Endodermal cell (in vitro differentiated cells): ENCODE measurements at regions not wholly inside any gene's neighbourhood (a gene's known extent, or its start where the extent isn't known, plus 50 kb on each side); places are given as distances from the start of the nearest gene placed in this dataset.

ENCODE experiments used
- DNase-seq: peaks from one replicate; pipeline ENCODE4 v3.0.0-alpha.2; 2017
- H3K27ac ChIP-seq: 2 replicates; pipeline ENCODE4 v1.5.1; 2013; ENCODE audit warnings: mild to moderate bottlenecking, low read depth, low read length, moderate library complexity
- H3K27me3 ChIP-seq: 2 replicates; pipeline ENCODE4 v1.6.1; 2013; ENCODE audit warnings: mild to moderate bottlenecking, low read length, moderate library complexity; ENCODE audit not compliant: insufficient read depth, control insufficient read depth, poor library complexity, severe bottlenecking
- H3K36me3 ChIP-seq: 2 replicates; pipeline ENCODE4 v1.7.0; 2013; ENCODE audit warnings: mild to moderate bottlenecking, low read length, moderate library complexity; ENCODE audit not compliant: control insufficient read depth, insufficient read depth
- H3K4me1 ChIP-seq: one replicate; pipeline ENCODE4 v1.7.0; 2013; ENCODE audit warnings: low read length; ENCODE audit not compliant: control insufficient read depth, insufficient read depth
- H3K4me3 ChIP-seq: 2 replicates; pipeline ENCODE4 v1.5.1; 2013; ENCODE audit warnings: mild to moderate bottlenecking, low read length, moderate library complexity
- H3K9ac ChIP-seq: 2 replicates; pipeline ENCODE4 v1.6.1; 2013; ENCODE audit warnings: mild to moderate bottlenecking, low read length, moderate library complexity; ENCODE audit not compliant: poor library complexity, severe bottlenecking; ENCODE audit errors: extremely low read depth
- H3K9me3 ChIP-seq: 2 replicates; pipeline ENCODE4 v1.6.1; 2013; ENCODE audit warnings: mild to moderate bottlenecking, low read length, moderate library complexity; ENCODE audit not compliant: control insufficient read depth
- H3K27ac Mint-ChIP-seq: 2 replicates; pipeline ENCODE4 v1.8.0; 2020; ENCODE audit warnings: mixed read lengths
- H3K27me3 Mint-ChIP-seq: 2 replicates; pipeline ENCODE4 v1.8.0; 2021; ENCODE audit warnings: mild to moderate bottlenecking, mixed read lengths; ENCODE audit not compliant: insufficient read depth
- H3K36me3 Mint-ChIP-seq: 2 replicates; pipeline ENCODE4 v1.8.0; 2020; ENCODE audit warnings: low read depth, mixed read lengths
- H3K4me1 Mint-ChIP-seq: 2 replicates; pipeline ENCODE4 v1.8.0; 2020; ENCODE audit warnings: mixed read lengths
- H3K4me3 Mint-ChIP-seq: 2 replicates; pipeline ENCODE4 v1.8.0; 2020; ENCODE audit warnings: mild to moderate bottlenecking, moderate library complexity, mixed read lengths
- H3K9me3 Mint-ChIP-seq: 2 replicates; pipeline ENCODE4 v1.8.0; 2020; ENCODE audit warnings: mild to moderate bottlenecking, mixed read lengths
- WGBS, 2 experiments: methylation state at CpG; one replicate each; pipeline versions ENCODE4 v1.1.5 to v1.1.7; 2013; ENCODE audit warnings: missing lambda C conversion rate in 2 of 2, mixed read lengths in 1 of 2; ENCODE audit not compliant: insufficient coverage in 1 of 2, insufficient read length in 1 of 2; 5-methylcytosine and 5-hydroxymethylcytosine counted together
- TF ChIP-seq, protein P1 (sequence below): fragments of 200-600 bp; sonication (generic); conservative IDR thresholded peaks from 2 replicates; pipeline ENCODE4 v1.5.0; 2021; ENCODE audit warnings: antibody characterized with exemption, mild to moderate bottlenecking

DNA sequence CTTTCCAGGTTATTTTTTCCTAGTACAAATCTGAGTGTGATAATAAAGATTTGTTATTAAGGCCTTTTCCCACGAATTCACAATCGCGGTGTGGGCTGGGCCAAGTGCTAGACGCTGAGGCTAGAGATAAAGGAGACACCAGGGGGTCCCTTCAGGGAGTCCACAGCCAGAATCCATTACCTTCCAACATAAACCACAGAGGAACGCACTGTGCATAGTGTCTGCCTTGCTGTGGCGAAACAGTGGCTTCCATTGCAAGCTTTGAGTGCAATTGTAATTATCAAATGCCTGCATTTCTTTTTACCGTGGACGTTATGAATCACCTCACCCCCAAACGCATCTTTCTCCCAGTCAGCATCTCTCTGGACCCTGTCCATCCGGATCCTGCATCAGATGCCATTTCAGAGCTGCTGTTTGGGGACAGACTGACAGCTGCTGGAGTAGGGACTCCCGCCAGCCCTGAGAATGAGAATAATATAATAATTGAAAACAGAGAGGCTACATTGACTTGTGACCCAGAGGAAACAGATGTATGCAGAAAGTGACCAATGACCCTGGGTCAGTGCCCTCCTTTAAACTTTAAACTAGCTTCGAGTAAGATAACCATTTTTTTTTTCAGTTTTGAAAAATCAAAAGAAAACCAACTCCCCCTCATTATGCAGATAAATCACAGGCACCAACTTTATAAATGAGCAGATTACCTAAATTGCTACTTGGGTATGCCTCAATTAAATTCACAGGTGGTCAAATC is 456.2 kb upstream of the NRP1 start:
- Histone ChIP-seq H3K9me3 (no peaks in the 10 kb centered on the region), H3K27ac (peak overlapping the region; percentile 29), H3K36me3 (no peaks in the 10 kb centered on the region), H3K27me3 (no peaks in the 10 kb centered on the region), H3K9ac (no peak overlapping the region), H3K4me3 (no peak overlapping the region), H3K4me1 (no peaks in the 10 kb centered on the region)
- no peak for DNase-seq
- WGBS, 2 experiments = 56 to 57% methylated on average over 3 to 12 of the region's 12 CpGs
- Mint-ChIP-seq H3K9me3 (no peaks in the 10 kb centered on the region), H3K36me3 (no peaks in the 10 kb centered on the region), H3K27ac (no peak overlapping the region), H3K4me1 (no peaks in the 10 kb centered on the region), H3K27me3 (no peaks in the 10 kb centered on the region), H3K4me3 (no peak overlapping the region)
- TF ChIP-seq, protein P1, sequence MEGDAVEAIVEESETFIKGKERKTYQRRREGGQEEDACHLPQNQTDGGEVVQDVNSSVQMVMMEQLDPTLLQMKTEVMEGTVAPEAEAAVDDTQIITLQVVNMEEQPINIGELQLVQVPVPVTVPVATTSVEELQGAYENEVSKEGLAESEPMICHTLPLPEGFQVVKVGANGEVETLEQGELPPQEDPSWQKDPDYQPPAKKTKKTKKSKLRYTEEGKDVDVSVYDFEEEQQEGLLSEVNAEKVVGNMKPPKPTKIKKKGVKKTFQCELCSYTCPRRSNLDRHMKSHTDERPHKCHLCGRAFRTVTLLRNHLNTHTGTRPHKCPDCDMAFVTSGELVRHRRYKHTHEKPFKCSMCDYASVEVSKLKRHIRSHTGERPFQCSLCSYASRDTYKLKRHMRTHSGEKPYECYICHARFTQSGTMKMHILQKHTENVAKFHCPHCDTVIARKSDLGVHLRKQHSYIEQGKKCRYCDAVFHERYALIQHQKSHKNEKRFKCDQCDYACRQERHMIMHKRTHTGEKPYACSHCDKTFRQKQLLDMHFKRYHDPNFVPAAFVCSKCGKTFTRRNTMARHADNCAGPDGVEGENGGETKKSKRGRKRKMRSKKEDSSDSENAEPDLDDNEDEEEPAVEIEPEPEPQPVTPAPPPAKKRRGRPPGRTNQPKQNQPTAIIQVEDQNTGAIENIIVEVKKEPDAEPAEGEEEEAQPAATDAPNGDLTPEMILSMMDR = no peak

DNA sequence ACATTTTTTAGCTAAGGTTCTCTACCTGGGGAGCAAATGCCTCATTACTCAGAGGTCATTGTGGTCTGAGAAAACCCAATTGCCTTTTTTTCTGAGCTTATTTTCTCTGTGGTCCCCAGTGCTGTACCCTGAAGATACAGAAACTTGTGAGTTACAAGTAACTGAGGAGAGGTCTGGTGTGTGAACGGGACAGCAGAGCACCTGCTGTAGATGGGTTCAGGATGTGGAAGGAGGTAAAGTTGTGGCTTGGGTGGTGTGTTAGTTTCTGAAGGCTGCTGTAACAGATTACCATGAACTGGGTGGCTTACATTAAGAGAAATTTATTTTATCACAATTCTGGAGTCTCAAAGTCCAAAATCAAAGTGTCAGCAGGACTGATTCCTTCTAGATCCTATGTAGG is 449.1 kb upstream of the NRP1 start:
- Histone ChIP-seq H3K9ac (no peak overlapping the region), H3K27me3 (no peaks in the 10 kb centered on the region), H3K9me3 (no peaks in the 10 kb centered on the region), H3K4me1 (no peaks in the 10 kb centered on the region), H3K27ac (no peak overlapping the region), H3K4me3 (no peak overlapping the region), H3K36me3 (no peaks in the 10 kb centered on the region)
- H3K4me1 Mint-ChIP-seq = no peaks in the 10 kb centered on the region
- no peaks in the 10 kb centered on the region for H3K27me3 Mint-ChIP-seq
- TF ChIP-seq, protein P1 = no peak
- no peaks in the 10 kb centered on the region for H3K36me3 Mint-ChIP-seq
- DNase-seq = no peak
- no peak overlapping the region for H3K27ac Mint-ChIP-seq
- 86 to 90% methylated on average over 1 of the region's 1 CpG for WGBS, 2 experiments
- H3K9me3 Mint-ChIP-seq = no peaks in the 10 kb centered on the region
- no peak overlapping the region for H3K4me3 Mint-ChIP-seq

DNA sequence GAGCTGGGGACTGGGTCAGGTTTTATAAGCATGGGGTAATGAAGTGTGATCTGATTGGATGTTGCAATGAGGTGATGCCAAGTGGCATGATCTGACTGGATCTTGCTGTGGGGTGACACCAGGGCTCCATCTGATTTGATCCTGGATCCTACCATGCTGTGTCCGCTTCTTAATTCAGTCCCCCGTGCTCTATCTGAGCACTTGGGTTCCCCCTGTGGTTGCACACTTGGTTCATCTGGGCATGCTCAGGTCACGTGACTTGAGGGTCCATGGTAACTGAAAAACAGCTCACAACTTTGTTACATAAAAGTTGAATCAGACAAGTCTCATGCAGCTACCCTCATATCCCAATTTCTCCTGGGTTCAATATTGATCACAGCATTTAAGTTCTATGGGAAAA is 448.6 kb upstream of the NRP1 start:
- Mint-ChIP-seq H3K27ac (no peak overlapping the region), H3K27me3 (no peaks in the 10 kb centered on the region), H3K36me3 (no peaks in the 10 kb centered on the region), H3K4me1 (no peaks in the 10 kb centered on the region), H3K9me3 (no peaks in the 10 kb centered on the region), H3K4me3 (no peak overlapping the region)
- no peaks in the 10 kb centered on the region for H3K4me1 ChIP-seq
- 91 to 94% methylated on average over 3 of the region's 3 CpGs for WGBS, 2 experiments
- DNase-seq = no peak
- no peak overlapping the region for H3K4me3 ChIP-seq
- H3K9me3 ChIP-seq = no peaks in the 10 kb centered on the region
- H3K27me3 ChIP-seq = no peaks in the 10 kb centered on the region
- H3K9ac ChIP-seq = no peak overlapping the region
- H3K27ac ChIP-seq = no peak overlapping the region
- H3K36me3 ChIP-seq = no peaks in the 10 kb centered on the region
- TF ChIP-seq, protein P1 = no peak
